ENCODE measurements at regions not wholly inside any gene's neighbourhood (a gene's known extent, or its start where the extent isn't known, plus 50 kb on each side); places are given as distances from the start of the nearest gene placed in this dataset.

DNA sequence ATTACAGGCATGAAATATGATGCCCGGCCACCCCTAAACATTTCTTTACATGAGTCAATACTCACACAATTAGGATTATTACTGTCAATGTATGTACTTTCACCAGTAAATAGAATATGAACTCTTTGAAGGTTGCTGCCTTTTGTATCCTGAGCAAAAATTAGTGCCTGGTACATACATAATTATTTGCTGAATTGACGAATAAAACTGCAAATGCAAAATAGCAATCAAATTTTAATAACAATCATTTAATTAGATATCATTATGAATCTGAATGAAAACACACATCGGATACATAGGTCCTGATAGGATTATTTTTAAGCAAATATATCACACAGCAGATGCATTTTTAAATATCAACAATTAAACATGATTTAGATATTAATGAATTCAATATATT, 253.1 kb upstream of the HSFY2 start:
- Mint-ChIP-seq H3K4me1 (ENCODE audit: unreplicated experiment) (no peaks in the 10 kb centered on the region), H3K4me3 (ENCODE audit: unreplicated experiment) (no peak overlapping the region), H3K27me3 (ENCODE audit: unreplicated experiment) (no peaks in the 10 kb centered on the region)

DNA sequence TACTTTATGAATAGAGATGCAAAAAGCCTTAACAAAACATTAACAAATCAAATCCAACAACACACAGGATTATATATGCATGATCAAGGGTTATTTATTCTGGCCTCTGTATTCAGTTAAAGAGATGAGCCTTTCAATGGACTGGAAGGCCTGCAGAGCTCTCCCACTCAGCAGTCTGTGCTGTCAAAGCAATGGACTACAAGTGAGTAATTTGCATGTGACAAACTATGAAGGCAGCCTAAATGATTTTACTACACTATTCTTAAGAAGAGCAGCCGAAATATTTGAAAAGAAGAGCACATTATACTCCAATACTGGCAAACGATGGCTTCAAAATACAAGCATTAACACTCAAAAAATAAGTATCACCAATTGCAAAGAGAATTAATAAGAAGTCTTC, 250.4 kb upstream of the HSFY2 start:
- Mint-ChIP-seq H3K4me3 (ENCODE audit: unreplicated experiment) (no peak overlapping the region), H3K36me3 (ENCODE audit: low read depth, unreplicated experiment) (no peaks in the 10 kb centered on the region), H3K9me3 (ENCODE audit: unreplicated experiment) (no peaks in the 10 kb centered on the region), H3K27ac (ENCODE audit: unreplicated experiment) (no peak overlapping the region), H3K27me3 (ENCODE audit: unreplicated experiment) (no peaks in the 10 kb centered on the region), H3K4me1 (ENCODE audit: unreplicated experiment) (no peaks in the 10 kb centered on the region)
- DNase-seq (ENCODE audit: low spot score): no peak
- TF ChIP-seq CTCF (IDR thresholded peaks at IDR 0.05; ENCODE audit: unreplicated experiment): no peak

More for the DNA sequence above, 253.1 kb upstream of the HSFY2 start:
- H3K9me3 Mint-ChIP-seq (ENCODE audit: unreplicated experiment): no peaks in the 10 kb centered on the region
- no peaks in the 10 kb centered on the region for H3K36me3 Mint-ChIP-seq (ENCODE audit: low read depth, unreplicated experiment)
- H3K27ac Mint-ChIP-seq (ENCODE audit: unreplicated experiment): no peak overlapping the region
- no peak for TF ChIP-seq CTCF (IDR thresholded peaks at IDR 0.05; ENCODE audit: unreplicated experiment)
- DNase-seq (ENCODE audit: low spot score): no peak

- Mint-ChIP-seq H3K4me3 (ENCODE audit: unreplicated experiment) (no peak overlapping the region), H3K9me3 (ENCODE audit: unreplicated experiment) (no peaks in the 10 kb centered on the region), H3K4me1 (ENCODE audit: unreplicated experiment) (no peaks in the 10 kb centered on the region), H3K27me3 (ENCODE audit: unreplicated experiment) (no peaks in the 10 kb centered on the region), H3K27ac (ENCODE audit: unreplicated experiment) (no peak overlapping the region), H3K36me3 (ENCODE audit: low read depth, unreplicated experiment) (no peaks in the 10 kb centered on the region)
- TF ChIP-seq CTCF (IDR thresholded peaks at IDR 0.05; ENCODE audit: unreplicated experiment): no peak
- no peak for DNase-seq (ENCODE audit: low spot score)
Observed at GRCh38 chrY:19020193-19020592, 246.7 kb upstream of the HSFY2 start.

DNA sequence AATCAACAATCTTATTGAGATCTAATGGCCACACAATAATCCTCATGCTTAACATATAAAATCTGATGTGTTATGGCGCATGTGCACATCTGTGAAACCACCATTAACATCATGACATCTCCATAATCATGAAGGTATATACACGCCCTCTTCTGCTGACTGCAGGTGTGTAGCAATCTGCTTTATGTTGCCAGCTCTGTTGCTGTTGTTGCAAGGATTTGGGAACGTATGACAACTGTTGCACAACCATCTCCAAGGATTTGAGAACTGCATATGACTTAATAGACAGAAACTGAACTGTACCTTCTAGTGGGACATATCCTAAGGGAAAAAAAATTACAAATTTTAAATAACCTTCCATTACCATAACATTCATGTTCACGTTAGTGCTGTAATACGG, 243.5 kb upstream of the HSFY2 start:
- no peaks in the 10 kb centered on the region for H3K36me3 Mint-ChIP-seq (ENCODE audit: low read depth, unreplicated experiment)
- no peaks in the 10 kb centered on the region for H3K27me3 Mint-ChIP-seq (ENCODE audit: unreplicated experiment)
- H3K4me3 Mint-ChIP-seq (ENCODE audit: unreplicated experiment): no peak overlapping the region
- no peaks in the 10 kb centered on the region for H3K4me1 Mint-ChIP-seq (ENCODE audit: unreplicated experiment)
- DNase-seq (ENCODE audit: low spot score): no peak
- H3K27ac Mint-ChIP-seq (ENCODE audit: unreplicated experiment): no peak overlapping the region
- TF ChIP-seq CTCF (IDR thresholded peaks at IDR 0.05; ENCODE audit: unreplicated experiment): no peak
- H3K9me3 Mint-ChIP-seq (ENCODE audit: unreplicated experiment): no peaks in the 10 kb centered on the region

DNA sequence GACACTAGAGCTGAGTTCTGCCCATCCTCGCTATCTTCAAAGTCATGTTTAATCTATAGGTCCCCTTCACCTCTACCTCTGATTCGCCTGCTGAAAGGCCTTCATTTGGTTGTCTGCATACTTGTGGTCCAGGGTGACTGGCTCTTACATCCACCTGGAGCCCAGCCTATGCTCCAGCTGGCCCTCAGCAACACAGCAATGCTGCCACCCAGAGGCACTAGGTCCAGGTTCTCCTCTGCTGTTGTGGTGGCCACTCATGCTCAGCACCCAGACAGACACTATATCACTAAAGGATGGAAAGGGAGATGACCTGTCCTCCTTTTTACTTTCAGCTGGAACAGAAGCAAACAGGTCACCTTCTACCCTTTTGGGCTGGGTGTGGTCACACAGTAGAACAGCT, 242.3 kb upstream of the HSFY2 start:
- Mint-ChIP-seq H3K27ac (ENCODE audit: unreplicated experiment) (no peak overlapping the region), H3K36me3 (ENCODE audit: low read depth, unreplicated experiment) (no peaks in the 10 kb centered on the region), H3K4me1 (ENCODE audit: unreplicated experiment) (peaks cover 6% of the 10 kb centered on the region), H3K27me3 (ENCODE audit: unreplicated experiment) (no peaks in the 10 kb centered on the region), H3K9me3 (ENCODE audit: unreplicated experiment) (no peaks in the 10 kb centered on the region), H3K4me3 (ENCODE audit: unreplicated experiment) (no peak overlapping the region)
- TF ChIP-seq CTCF (IDR thresholded peaks at IDR 0.05; ENCODE audit: unreplicated experiment): no peak
- DNase-seq (ENCODE audit: low spot score): no peak

All from endothelial cell (in vitro differentiated cells).